HepG2 (cell line): ENCODE measurements at regions not wholly inside any gene's neighbourhood (a gene's known extent, or its start where the extent isn't known, plus 50 kb on each side); places are given as distances from the start of the nearest gene placed in this dataset.

ENCODE experiments used
- CTCF ChIP-seq: sonication (generic); formaldehyde crosslinking; IDR thresholded peaks from 2 replicates; pipeline ENCODE4 v1.5.0; 2020; ENCODE audit warnings: mild to moderate bottlenecking, missing genetic modification reagents, moderate library complexity
- FOXM1 ChIP-seq: sonication (generic); formaldehyde crosslinking; IDR thresholded peaks from 2 replicates; pipeline ENCODE4 v1.5.0; 2020; ENCODE audit warnings: missing genetic modification reagents
- GABPA ChIP-seq, 2 experiments: IDR thresholded peaks; 2 replicates each; pipeline ENCODE4 v1.6.1; 2011 to 2016; ENCODE audit warnings: low read depth in 2 of 2, low read length in 1 of 2, missing biosample characterization in 1 of 2, missing genetic modification characterization in 1 of 2
- JUNB ChIP-seq: sonication (generic); formaldehyde crosslinking; IDR thresholded peaks from 2 replicates; pipeline ENCODE4 v1.8.0; 2022; ENCODE audit warnings: missing genetic modification reagents, mild to moderate bottlenecking, borderline replicate concordance
- KDM4B ChIP-seq: sonication (generic); formaldehyde crosslinking; IDR thresholded peaks from 2 replicates; pipeline ENCODE4 v1.4.0; 2020; ENCODE audit warnings: missing genetic modification reagents
- MXD4 ChIP-seq: IDR thresholded peaks from 2 replicates; pipeline ENCODE4 v1.6.1; 2016; ENCODE audit warnings: mild to moderate bottlenecking, missing biosample characterization, missing genetic modification reagents
- NCOR1 ChIP-seq: fragments of 200-600 bp; sonication (generic); IDR thresholded peaks from 2 replicates; pipeline ENCODE4 v1.7.0; 2017; ENCODE audit warnings: antibody characterized with exemption, low read length, borderline replicate concordance
- POLR2A ChIP-seq, 2 experiments: IDR thresholded peaks; 2 replicates each; pipeline ENCODE4 v1.6.1; 2011; ENCODE audit warnings: low read depth in 2 of 2, low read length in 2 of 2, mild to moderate bottlenecking in 1 of 2, moderate library complexity in 1 of 2; ENCODE audit not compliant: insufficient read depth in 1 of 2
- POLR2AphosphoS5 ChIP-seq: IDR thresholded peaks from 2 replicates; pipeline ENCODE4 v1.6.1; 2012; ENCODE audit warnings: low read depth, low read length
- PRDM15 ChIP-seq: sonication (generic); formaldehyde crosslinking; IDR thresholded peaks from 2 replicates; pipeline ENCODE4 v1.4.0; 2020; ENCODE audit warnings: missing genetic modification reagents
- USF2 ChIP-seq, 2 experiments: sonication (generic) in 1 of 2; formaldehyde crosslinking in 1 of 2; IDR thresholded peaks; 2 replicates each; pipeline versions ENCODE4 v1.5.1 to v1.6.1; 2011 to 2020; ENCODE audit warnings: borderline replicate concordance in 1 of 2, low read depth in 1 of 2, low read length in 1 of 2, mild to moderate bottlenecking in 1 of 2, missing genetic modification reagents in 1 of 2, moderate library complexity in 1 of 2
- ZFP91 ChIP-seq: sonication (generic); formaldehyde crosslinking; IDR thresholded peaks from 2 replicates; pipeline ENCODE4 v1.9.0; 2022; ENCODE audit warnings: missing genetic modification reagents, mild to moderate bottlenecking, borderline replicate concordance
- ZNF18 ChIP-seq: sonication (generic); formaldehyde crosslinking; IDR thresholded peaks from 2 replicates; pipeline ENCODE4 v1.8.0; 2022; ENCODE audit warnings: mild to moderate bottlenecking, missing genetic modification reagents; ENCODE audit not compliant: insufficient replicate concordance
- ZNF558 ChIP-seq: sonication (generic); formaldehyde crosslinking; IDR thresholded peaks from 2 replicates; pipeline ENCODE4 v1.9.0; 2022; ENCODE audit warnings: mild to moderate bottlenecking, missing genetic modification reagents, borderline replicate concordance

- no peak for TF ChIP-seq GABPA (IDR thresholded peaks at IDR 0.05; ENCODE audit: low read depth, low read length)
- no peak for TF ChIP-seq GABPA (CRISPR knock-in tag; IDR thresholded peaks at IDR 0.05; ENCODE audit: low read depth)
- no peak for TF ChIP-seq CTCF (CRISPR knock-in tag)
- TF ChIP-seq JUNB, result no peak
- TF ChIP-seq MXD4 (CRISPR knock-in tag), result no peak
- TF ChIP-seq PRDM15, result no peak
- TF ChIP-seq POLR2AphosphoS5, result no peak
- no peak for TF ChIP-seq POLR2A (IDR thresholded peaks at IDR 0.05; ENCODE audit: insufficient read depth in 1 of 2, low read depth in 2 of 2, low read length in 2 of 2)
- TF ChIP-seq KDM4B (CRISPR knock-in tag), result no peak
- no peak for TF ChIP-seq FOXM1 (CRISPR knock-in tag)
- TF ChIP-seq ZFP91 (CRISPR knock-in tag), result no peak
- TF ChIP-seq ZNF558 (CRISPR knock-in tag), result no peak
- no peak for TF ChIP-seq ZNF18 (CRISPR knock-in tag)
- TF ChIP-seq USF2 (IDR thresholded peaks at IDR 0.05; ENCODE audit: low read depth, low read length), result no peak
- TF ChIP-seq USF2 (CRISPR knock-in tag; IDR thresholded peaks at IDR 0.05; ENCODE audit: borderline replicate concordance), result no peak
- no peak for TF ChIP-seq NCOR1
These were observed 452.1 kb upstream of the PROX1 start for GRCh38 chr1:213535679-213536078.
